HG03565 (cell line): ENCODE measurements at regions not wholly inside any gene's neighbourhood (a gene's known extent, or its start where the extent isn't known, plus 50 kb on each side); places are given as distances from the start of the nearest gene placed in this dataset.
"Not testable (repeated sequence)": the region's sequence is repeated elsewhere in the genome, so short reads cannot be mapped to it uniquely, and the experiment has no call there.

Experiments
- ATAC-seq: cut with Tn5 transposase; IDR thresholded peaks from one replicate; pipeline ENCODE4 v1.9.1; 2021; ENCODE audit warnings: mild to moderate bottlenecking, moderate library complexity; ENCODE audit not compliant: unreplicated experiment

DNA sequence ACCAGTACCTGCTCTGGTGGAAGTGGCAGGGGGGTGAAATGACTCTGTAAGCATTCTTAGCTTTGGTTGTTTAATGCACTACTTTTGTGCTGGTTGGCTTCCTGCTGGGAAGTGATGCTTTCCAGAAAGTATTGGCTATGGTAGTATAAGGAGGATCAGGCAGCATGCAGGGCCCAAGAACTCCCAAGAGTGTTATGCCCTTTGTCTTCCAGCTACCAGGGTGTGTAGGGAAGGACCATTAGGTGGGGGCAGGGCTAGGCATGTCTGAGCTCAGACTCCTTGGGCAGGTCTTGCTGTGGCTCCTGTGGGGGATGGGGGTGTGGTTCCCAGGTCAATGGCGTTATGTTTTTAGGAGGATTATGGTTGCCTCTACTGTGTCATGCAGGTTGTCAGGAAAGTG lies 135.8 kb upstream of the TRPC7 start:
- no peak for ATAC-seq

DNA sequence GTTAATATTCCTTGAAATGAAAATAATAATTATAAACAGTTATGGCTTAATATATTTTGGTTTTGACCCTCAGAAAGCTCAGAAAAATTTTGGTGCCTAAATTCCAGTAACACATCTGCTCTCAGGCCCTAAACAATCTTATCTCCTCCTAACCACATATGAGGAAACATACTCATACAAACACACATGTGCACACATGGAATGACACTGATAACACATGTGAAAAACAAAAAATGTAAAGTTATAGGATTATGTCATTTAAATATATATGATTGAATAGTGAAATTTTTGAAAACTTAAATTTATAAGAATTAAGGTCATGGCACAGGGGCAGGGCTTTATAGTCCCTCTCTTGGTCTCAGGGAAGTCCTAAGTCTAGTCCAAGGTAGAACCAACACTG lies 127.2 kb upstream of the TRPC7 start:
- no peak for ATAC-seq

DNA sequence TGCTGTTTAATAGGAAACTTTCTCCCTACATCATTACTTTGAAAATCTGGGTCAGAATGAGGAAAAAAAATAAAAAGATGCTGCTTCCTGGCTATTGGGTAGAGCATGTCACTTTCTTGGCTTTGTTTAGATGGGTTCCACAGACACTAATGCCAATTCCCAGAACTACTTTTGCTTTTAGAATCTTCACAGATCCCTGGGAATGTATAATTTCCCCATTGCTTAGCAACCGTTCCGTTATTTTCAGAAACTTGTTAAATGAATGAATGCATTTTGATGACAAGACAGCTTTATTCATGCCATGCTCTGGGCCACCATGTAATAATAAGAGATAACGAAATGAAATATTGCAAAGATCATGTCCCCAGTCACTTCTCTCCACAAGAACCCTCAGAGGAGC lies 126.5 kb upstream of the TRPC7 start:
- ATAC-seq, result no peak

DNA sequence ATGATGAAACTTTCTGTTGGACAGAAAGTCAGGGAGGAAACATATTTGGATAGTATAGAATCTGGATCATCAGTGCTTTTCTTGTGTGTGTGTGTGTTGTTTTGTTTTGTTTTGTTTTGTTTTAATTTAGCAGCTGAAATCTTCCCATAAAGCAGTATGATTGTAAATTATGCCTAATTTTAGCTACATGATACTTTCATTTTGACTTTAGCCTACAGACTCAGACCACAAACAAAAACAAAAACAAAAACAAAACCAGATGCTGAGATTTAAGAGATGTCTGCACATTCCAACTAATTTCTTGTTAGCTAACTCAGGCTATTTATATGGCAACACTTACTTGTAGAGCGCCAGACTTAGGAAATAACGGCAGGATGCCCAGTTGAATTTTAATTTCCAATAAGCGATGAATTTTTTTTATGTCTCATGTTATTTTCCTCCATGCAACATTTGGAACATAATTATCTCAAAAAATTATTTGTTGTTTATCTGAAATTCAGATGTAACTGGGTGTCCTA lies 119.5 kb upstream of the TRPC7 start:
- ATAC-seq, result no peak

DNA sequence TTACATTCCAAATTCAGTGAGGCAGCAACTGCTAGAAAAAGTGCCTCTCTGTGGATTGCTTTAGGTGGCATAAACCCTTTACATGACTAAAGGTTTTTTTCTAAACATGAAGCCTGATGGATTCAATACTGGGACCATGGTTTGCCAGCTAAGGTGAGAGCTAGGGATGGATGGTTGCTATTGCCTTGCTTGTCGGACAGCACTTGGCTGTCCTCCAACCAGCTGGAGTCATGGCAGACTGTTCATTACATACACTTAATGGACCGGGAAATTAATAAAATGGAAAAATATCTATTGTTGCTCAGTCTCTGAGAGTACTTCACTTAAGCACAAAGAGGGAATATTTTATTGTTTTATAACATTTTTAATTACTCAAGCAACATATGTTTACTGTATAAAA lies 116.9 kb upstream of the TRPC7 start:
- no peak for ATAC-seq

DNA sequence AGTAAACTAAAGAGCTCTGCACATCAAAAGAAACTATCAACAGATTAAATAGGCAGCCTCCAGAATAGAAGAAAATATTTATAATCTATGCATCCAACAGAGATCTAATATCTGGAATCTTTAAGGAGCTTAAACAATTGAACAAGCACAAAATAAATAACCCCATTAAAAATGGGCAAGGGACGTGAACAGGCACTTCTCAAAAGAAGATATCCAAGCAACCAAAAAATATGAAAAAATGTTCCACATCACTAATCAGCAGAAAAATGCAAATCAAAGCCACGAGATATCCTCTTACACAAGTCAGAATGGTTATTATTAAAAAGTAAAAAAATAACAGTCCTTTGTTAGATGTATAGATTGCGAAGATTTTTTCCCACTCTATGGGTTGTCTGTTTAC lies 109.1 kb upstream of the TRPC7 start:
- no peak for ATAC-seq

DNA sequence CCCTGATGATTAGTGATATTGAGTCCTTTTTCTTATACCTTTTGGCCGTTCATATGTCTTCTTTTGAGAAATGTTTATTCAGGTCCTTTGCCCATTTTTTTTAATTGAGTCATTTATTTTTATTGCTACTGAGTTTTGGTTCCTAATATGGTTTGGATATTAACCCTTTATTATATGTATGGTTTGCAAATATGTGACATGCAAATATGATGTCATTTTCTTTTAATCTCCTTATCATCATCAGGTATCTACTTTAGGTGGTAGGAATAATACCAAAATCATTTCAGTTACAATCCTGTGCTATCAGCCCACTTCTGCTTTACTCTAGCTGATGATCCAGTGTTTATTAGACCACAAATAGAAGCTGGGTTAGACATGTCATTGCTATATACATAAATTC lies 102.3 kb upstream of the TRPC7 start:
- ATAC-seq, result no peak

DNA sequence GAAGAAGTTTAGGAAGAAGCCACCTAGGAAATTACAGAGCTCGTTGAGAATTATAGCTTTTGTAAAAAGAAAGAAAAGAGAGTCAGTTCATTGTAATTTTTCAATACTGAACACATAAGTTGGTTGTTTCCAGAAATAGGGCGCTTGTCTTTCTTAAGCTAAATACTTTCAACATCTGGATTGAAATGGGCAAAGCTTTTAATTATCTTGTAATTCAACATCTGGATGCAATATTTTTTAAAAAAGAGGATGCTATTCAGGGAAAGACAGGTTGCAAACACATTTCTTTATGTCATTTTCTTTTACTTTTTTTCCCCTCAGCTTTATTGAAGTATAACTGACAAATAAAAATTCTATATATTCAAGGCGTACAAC lies 100.7 kb upstream of the TRPC7 start:
- no peak for ATAC-seq

DNA sequence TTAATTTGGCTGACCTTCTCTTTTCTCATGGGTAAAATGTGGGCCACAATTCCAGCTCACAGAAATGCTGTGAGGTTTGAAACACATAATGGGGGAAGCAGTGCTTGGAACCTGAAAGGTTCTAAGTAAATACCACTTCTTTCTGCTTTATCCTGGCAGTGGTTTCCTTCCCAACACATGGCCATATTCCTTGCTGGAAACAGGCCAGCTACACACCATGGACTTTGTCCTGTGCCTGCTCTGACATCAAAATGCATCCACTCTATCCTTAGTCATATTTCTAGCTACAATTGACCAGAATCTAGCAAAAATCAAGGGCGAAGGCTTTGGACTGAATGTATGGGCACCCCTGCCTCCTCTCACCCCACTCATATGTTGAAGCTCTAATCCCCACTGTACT lies 93.1 kb upstream of the TRPC7 start:
- no peak for ATAC-seq

DNA sequence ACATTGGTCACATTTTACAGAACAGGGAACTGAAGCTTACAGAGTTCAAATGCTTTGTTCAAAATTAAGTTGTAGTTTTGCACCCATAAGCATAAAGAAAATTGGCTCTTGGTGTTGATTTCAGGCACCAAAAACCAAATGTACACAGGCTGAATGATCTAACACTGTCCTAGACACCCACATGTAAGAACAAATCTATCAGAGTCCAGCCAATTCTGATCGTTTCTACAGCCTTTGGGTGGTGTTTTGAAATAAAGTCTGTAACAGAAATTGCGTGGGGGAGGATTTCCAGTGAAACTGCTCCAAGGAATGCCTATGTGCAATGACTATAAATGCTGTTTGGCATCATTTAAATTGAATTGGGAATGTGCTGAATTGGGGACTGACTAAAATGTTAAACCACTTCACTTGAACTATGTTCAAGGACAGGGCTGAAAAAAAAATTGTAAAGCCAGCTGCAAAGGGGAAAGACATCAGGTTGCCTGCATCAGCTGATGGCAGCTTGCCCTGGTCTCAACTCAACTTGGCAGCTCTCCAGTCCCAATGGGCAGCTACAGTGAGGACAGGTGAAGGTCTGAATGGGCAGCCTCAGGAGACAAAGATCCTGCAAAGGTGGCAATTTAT lies 92.2 kb upstream of the TRPC7 start:
- no peak for ATAC-seq

DNA sequence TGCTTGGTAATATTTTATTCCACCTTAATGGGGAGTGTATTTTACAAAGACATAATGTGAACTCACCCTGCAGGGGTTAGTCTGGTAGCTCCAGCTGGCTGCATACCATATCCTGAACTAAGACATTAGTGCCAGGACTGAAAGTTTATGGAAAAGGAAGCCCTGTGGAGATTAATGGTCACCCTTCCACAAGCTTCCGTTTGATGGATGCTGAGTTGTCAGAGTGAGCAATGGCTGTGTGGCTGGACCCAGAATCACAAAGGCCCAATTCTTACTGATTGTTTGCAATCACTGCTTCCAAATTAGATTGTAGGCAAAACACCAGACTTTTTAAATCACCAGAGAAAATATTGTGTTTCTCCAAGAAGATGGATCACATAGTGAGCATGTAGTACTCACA lies 90.1 kb upstream of the TRPC7 start:
- ATAC-seq, result no peak

DNA sequence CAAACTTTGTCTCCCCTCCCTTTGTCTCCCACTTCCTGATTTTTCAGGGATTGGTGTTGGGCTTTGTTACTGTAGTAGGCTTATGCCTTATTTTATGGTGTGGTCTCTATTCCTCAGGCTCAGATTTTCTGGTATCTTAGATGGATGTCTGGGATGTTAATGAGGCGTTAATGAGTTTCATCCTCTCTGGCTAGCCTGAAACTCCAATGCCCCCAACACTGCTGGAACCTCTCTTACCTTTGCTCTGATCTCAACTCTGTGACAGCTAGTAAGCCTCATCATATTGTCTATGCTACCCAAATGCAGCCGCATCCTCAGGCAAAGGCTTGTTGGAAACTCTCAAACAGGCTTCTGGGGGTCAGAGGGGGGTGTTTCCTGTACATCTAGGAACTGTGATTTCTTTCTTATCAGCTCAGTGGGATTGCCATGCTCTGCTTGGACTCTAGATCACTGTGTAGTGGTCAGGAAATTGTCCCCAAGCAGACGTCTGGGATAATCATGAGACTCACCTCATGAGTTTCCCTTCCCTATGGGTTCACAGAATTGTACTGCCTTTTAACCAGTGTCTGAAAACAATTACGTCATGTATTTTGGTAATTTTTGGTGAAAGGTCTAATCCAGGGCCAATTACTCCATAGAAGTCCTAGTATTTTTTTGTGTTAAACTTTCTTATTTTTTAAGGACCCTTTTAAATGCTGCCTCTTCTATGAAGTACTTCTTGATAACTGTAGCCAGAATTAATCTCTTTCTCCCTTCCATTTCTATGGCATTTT lies 88.8 kb upstream of the TRPC7 start:
- ATAC-seq, result no peak

DNA sequence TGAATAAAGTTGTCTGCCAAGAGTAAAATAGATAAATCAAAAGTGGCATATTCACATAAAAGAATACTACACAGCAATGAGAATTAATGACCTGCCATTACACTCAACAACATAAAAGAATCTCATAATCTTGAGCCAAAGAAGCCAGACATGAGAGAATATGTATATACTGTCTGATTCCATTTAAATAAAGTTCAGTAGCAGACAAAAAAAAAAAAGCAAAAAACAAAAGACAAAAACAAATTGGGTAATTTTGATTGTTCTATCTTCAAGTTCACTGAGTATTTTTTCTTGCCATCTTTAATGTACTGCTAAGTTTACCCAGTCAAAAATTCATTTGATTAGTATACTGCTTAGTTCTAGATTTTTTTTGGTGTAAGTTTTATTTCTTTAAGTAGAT lies 87.9 kb upstream of the TRPC7 start:
- ATAC-seq, result no peak

DNA sequence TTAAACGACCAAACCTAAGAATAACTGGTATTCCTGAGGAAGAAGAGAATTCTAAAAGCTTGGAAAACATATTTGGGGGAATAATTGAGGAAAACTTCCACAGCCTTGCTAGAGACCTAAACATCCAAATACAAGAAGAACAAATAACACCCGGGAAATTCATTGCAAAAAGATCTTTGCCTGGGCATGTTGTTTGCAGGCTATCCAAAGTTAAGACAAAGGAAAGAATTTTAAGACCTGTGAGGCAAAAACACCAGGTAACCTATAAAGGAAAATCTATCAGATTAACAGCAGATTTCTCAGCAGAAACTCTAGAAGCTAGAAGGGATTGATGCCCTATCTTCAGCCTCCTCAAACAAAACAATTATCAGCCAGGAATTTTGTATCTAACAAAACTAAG lies 82.2 kb upstream of the TRPC7 start:
- ATAC-seq, result not testable (repeated sequence)

DNA sequence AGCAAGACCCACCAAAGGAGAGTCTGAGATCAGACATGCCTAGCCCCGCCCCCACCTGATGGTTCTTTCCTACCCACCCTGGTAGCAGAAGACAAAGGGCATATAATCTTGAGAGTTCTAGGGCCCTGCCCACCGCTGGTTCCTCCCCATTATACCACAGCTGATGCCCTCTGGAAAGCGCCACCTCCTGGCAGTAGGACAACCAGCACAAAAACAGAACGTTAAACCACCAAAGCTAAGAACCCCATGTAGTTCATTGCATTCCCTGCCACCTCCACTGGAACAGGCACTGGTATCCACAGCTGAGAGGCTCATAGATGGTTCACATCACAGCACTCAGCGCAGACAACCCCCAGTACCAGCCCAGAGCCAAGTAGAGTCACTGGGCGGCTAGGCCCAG lies 81.2 kb upstream of the TRPC7 start:
- ATAC-seq, result no peak

DNA sequence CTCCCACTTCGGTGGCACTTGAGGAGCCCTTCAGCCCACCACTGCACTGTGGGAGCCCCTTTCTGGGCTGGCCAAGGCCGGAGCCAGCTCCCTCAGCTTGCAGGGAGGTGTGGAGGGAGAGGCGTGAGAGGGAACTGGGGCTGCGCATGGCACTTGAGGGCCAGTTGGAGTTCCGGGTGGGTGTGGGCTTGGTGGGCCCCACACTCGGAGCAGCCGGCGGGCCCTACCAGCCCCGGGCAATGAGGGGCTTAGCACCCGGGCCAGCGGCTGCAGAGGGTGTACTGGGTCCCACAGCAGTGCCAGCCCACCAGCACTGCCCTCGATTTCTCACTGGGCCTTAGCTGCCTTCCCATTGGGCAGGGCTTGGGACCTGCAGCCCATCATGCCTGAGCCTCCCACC lies 78.8 kb upstream of the TRPC7 start:
- ATAC-seq, result not testable (repeated sequence)

DNA sequence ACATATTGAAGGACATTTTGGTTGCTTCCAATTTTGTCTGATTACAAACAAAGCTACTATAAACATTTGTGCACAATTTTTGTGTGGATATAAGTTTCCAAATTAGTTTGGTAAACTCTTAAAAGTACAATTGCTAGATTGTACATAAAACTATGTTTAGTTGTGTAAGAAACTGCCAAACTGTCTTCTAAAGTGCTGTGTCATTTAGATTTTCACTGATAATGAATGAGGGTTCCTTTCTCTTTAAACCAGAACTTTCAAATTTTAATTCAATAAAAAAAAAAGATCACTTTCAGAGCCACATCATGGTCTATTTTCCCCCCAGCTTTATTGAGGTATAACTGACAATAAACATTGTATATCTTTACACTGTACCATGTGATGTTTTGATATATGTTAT lies 74.0 kb upstream of the TRPC7 start:
- ATAC-seq, result no peak

DNA sequence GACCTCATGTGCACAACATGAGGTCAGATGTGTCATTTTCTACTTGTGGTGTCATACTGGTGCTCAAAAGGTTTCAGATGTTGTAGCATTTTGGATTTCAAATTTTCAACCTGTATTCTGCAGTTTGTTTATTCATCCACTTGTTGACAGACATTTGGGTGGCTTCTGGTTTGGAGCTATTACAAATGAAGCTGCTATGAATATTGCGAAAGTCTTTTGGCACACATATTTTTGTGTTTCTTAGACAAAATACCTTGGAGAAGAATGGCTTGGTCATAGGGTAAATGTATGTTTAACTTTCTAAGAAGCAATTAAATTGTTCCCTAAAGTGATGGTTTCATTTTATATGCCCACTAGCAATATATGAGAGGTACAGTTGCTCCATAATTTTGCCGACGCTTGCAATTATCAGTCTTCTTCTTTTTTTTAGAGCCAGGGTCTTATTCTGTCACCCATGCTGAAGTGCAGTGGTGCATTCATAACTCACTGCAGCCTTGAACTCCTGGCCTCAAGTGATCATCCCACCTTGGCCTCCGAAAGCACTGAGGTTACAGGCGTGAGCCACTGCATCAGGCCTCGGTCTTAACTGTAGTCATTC lies 70.7 kb upstream of the TRPC7 start:
- ATAC-seq, result no peak

DNA sequence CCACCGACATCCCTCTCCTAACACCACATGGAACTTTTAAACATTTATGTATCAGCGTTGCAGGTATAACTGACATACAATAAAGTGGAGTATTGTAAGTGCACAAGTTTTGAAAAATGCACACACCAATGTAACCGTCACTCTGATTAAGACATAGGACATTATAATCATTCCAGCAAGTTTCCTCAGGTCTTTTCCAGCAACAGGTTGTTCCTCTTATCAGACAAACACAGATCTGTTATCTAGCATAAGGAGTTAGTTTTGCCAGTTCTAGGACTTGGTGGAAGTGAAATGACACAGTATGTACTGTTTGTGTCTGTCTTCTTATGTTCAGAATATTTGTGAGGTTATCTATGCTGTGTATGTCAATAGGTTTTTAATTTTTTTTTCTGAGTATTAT lies 69.5 kb upstream of the TRPC7 start:
- ATAC-seq, result no peak

DNA sequence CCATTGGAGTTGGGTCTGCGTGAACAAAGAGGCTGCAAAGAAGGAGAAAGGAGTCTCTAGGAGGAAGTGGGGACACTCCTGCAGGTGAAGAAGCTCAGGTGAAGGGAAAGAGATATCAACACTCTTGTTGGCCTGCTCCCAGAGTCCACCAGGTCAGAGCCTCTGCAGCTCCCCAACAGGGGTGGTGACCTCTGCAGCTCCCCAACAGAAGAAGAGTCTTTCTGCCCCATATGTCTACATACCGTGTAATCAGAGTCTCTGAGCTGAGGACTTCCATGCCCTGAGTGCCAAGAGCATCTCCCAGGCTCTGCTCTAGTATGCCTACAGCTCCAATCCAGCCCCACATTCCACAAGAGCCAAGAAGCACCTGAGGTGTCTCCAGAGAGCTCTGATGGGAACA lies 67.4 kb upstream of the TRPC7 start:
- no peak for ATAC-seq

DNA sequence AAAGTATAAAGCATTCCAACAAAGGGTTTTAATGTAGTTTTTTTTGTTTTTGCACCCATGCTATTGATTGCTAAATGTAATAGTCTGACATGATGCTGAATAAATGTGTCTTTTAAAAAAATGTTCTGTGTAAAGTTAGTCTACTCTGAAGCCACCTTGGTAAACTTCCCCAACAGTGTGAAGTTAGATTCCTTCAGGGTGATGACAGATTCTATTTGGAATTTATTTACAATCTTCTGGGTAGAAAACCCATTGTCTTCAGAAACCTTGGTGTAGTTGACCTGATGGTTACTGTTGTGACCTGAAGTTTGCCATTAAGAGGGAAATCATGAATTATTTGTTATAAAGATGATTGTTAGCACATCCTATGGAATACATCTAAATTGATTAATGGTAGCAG lies 64.7 kb upstream of the TRPC7 start:
- ATAC-seq, result no peak

DNA sequence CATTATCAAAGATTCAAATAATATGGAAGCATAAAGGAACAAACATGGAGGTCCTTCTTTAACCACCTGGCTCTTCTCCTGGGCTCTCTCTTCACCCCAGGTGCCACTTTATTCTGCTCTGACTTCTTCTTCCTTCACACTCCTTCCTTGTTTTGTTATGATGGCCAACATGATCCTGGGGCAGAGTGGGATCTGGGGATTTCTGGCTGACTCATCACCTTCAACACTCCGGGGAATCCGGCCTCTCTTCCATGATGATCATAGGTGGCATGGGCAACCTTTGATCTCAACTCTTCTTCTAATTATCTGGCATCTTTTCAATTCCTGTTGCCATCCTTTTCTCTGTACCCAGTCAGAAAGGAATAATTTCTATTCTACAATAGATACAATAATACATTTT lies 62.1 kb upstream of the TRPC7 start:
- ATAC-seq, result no peak
